PC-9 (cell line): ENCODE measurements at regions not wholly inside any gene's neighbourhood (a gene's known extent, or its start where the extent isn't known, plus 50 kb on each side); places are given as distances from the start of the nearest gene placed in this dataset.

ENCODE experiments used
- BruUV-seq: library from RNA; stranded (reverse); fragments of 400-500 nt; replicated peaks from 2 replicates; lab custom pipeline; 2021; lab: Mats Ljungman, UMichigan
- CTCF ChIA-PET: fragments of 300-600 bp; sonication (Branson Sonifier 250); formaldehyde crosslinking; loops from one replicate; lab custom pipeline; 2022; ENCODE audit warnings: antibody characterized with exemption; lab: Charles Lee
- POLR2A ChIA-PET: fragments of 300-600 bp; sonication (Branson Sonifier 250); formaldehyde crosslinking; loops from one replicate; lab custom pipeline; 2022; ENCODE audit warnings: antibody characterized with exemption; ENCODE audit not compliant: unreplicated experiment; lab: Charles Lee
- DNase-seq, 2 experiments: peaks; one replicate each; pipeline versions ENCODE4 v3.0.0 to v3.0.0-alpha.2; 2015 to 2022; ENCODE audit warnings: mixed read lengths in 1 of 2
- H2AFZ ChIP-seq: fragments of 200-600 bp; sonication (generic); 2 replicates; pipeline ENCODE4 v1.8.1; 2017; ENCODE audit warnings: antibody characterized with exemption
- H3F3A ChIP-seq: fragments of 200-600 bp; sonication (generic); 2 replicates; pipeline ENCODE4 v1.8.1; 2017; ENCODE audit warnings: antibody characterized with exemption, mild to moderate bottlenecking, low read depth; ENCODE audit not compliant: insufficient read depth
- H3K27ac ChIP-seq: fragments of 200-600 bp; sonication (generic); 2 replicates; pipeline ENCODE4 v1.6.1; 2016; ENCODE audit warnings: mixed run types
- H3K27me3 ChIP-seq: fragments of 200-600 bp; sonication (generic); 2 replicates; pipeline ENCODE4 v1.6.1; 2016; ENCODE audit warnings: low read depth, mixed run types; ENCODE audit not compliant: insufficient read depth
- H3K36me3 ChIP-seq: fragments of 200-600 bp; sonication (generic); 2 replicates; pipeline ENCODE4 v1.6.1; 2016; ENCODE audit warnings: low read depth, mixed run types
- H3K4me1 ChIP-seq: fragments of 200-600 bp; sonication (generic); replicated peaks from 2 replicates; pipeline ENCODE4 v1.6.1; 2016; ENCODE audit warnings: mixed run types; ENCODE audit not compliant: insufficient read depth
- H3K4me2 ChIP-seq: fragments of 200-600 bp; sonication (generic); 2 replicates; pipeline ENCODE4 v1.6.1; 2017; ENCODE audit warnings: mixed run types
- H3K4me3 ChIP-seq: fragments of 200-600 bp; sonication (generic); 2 replicates; pipeline ENCODE4 v1.6.1; 2016; ENCODE audit warnings: mixed run types
- H3K79me2 ChIP-seq: fragments of 200-600 bp; sonication (generic); 2 replicates; pipeline ENCODE4 v1.6.1; 2017; ENCODE audit warnings: low read depth, mixed run types
- H3K9me2 ChIP-seq: fragments of 200-600 bp; sonication (generic); 2 replicates; pipeline ENCODE4 v1.8.1; 2017; ENCODE audit warnings: mild to moderate bottlenecking; ENCODE audit not compliant: insufficient read depth
- H3K9me3 ChIP-seq: fragments of 200-600 bp; sonication (generic); 2 replicates; pipeline ENCODE4 v1.8.1; 2016; ENCODE audit warnings: low read depth; ENCODE audit not compliant: insufficient read depth
- H4K20me1 ChIP-seq: fragments of 200-600 bp; sonication (generic); 2 replicates; pipeline ENCODE4 v1.8.1; 2017; ENCODE audit not compliant: insufficient read depth
- CTCF ChIP-seq: fragments of 200-600 bp; sonication (generic); conservative IDR thresholded peaks from 2 replicates; pipeline ENCODE4 v1.6.1; 2017; ENCODE audit warnings: mixed run types, antibody characterized with exemption, mild to moderate bottlenecking, moderate library complexity
- EZH2 ChIP-seq: fragments of 200-600 bp; sonication (generic); IDR thresholded peaks from 2 replicates; pipeline ENCODE4 v1.8.0; 2017; ENCODE audit warnings: antibody characterized with exemption, low read depth
- intact Hi-C: fragments of 100-400 bp; cut with micrococcal nuclease; formaldehyde crosslinking; loops from one replicate; pipeline ENCODE4 v1.10.0; 2022; ENCODE audit not compliant: unreplicated experiment

DNA sequence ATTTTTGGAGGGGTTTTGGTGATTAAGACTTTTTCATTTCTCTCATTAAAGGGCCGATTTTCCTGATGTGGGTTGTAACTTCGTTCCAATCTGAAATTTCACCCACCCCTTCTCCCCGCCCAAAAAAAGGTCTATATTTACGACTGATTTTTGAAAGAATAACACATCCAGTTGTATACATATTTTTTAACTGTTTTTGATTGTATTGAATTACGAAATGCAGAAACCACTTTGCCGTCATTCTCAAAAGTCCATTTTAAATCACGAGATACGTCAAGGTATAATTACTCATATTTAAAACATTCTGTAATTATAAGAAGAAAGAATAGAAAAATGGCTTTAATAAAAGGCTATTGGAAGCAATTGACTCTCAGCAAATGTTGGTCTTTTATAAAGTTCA lies 520.7 kb downstream of the MED13L start:
- ChIA-PET CTCF (no interaction called here), POLR2A (no interaction called here)
- TF ChIP-seq CTCF (no peak), EZH2 (no peak)
- peaks cover 68% of the 10 kb centered on the region for H3K27me3 ChIP-seq
- H2AFZ ChIP-seq = no peak overlapping the region
- intact Hi-C loops = no loop called here
- H4K20me1 ChIP-seq = no peaks in the 10 kb centered on the region
- no peaks in the 10 kb centered on the region for H3K36me3 ChIP-seq
- no peak for DNase-seq
- H3K9me3 ChIP-seq = no peaks in the 10 kb centered on the region
- no peak overlapping the region for H3K4me3 ChIP-seq
- no peak overlapping the region for H3K4me2 ChIP-seq
- no peaks in the 10 kb centered on the region for H3F3A ChIP-seq
- H3K4me1 ChIP-seq = no peaks in the 10 kb centered on the region
- BruUV-seq = no TSS peak
- no peak overlapping the region for H3K27ac ChIP-seq
- no peaks in the 10 kb centered on the region for H3K79me2 ChIP-seq
- no peaks in the 10 kb centered on the region for H3K9me2 ChIP-seq

- BruUV-seq = no TSS peak
- intact Hi-C loops = no loop called here
- no peaks in the 10 kb centered on the region for H3K9me3 ChIP-seq
- H4K20me1 ChIP-seq = no peaks in the 10 kb centered on the region
- no peaks in the 10 kb centered on the region for H3F3A ChIP-seq
- H3K27me3 ChIP-seq = peaks cover 68% of the 10 kb centered on the region
- H3K9me2 ChIP-seq = no peaks in the 10 kb centered on the region
- H3K36me3 ChIP-seq = no peaks in the 10 kb centered on the region
- TF ChIP-seq CTCF (no peak), EZH2 (no peak)
- H3K4me1 ChIP-seq = no peaks in the 10 kb centered on the region
- H3K4me3 ChIP-seq = no peak overlapping the region
- no peaks in the 10 kb centered on the region for H3K79me2 ChIP-seq
- CTCF ChIA-PET = interaction anchor here (0.6 kb wide), 1 partner anchor 21 kb away, joined by 3 read pairs; no protein-coding TSS in a partner anchor
- POLR2A ChIA-PET = no interaction called here
- no peak overlapping the region for H3K4me2 ChIP-seq
- no peak for DNase-seq
- H2AFZ ChIP-seq = no peak overlapping the region
- H3K27ac ChIP-seq = no peak overlapping the region
Measured at GRCh38 chr12:115756271-115756670, 521.2 kb downstream of the MED13L start.

DNA sequence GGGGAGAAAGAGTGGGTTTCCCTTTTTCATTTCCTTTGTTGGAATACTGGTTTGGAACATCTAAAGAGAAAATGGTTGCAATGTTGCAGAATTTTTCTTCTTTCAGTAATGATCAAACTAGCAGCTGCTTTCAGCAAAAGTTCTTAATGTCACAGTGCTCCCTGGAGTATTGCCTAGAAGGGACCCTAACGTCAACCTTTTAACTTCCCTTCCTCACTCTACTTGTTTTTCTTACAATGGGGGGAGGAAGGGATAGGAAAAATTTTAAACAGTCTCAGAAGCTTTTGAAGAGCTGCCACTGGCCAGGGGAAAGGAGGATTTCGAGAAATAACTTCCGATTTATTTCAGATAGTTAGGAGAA lies 521.8 kb downstream of the MED13L start:
- Histone ChIP-seq H3F3A (no peaks in the 10 kb centered on the region), H2AFZ (no peak overlapping the region), H3K36me3 (no peaks in the 10 kb centered on the region), H4K20me1 (no peaks in the 10 kb centered on the region), H3K27ac (no peak overlapping the region), H3K9me2 (no peaks in the 10 kb centered on the region), H3K4me1 (no peaks in the 10 kb centered on the region), H3K4me2 (no peak overlapping the region), H3K27me3 (peaks cover 67% of the 10 kb centered on the region), H3K9me3 (no peaks in the 10 kb centered on the region), H3K4me3 (no peak overlapping the region), H3K79me2 (no peaks in the 10 kb centered on the region)
- BruUV-seq = no TSS peak
- ChIA-PET POLR2A (no interaction called here), CTCF (interaction anchor here (0.6 kb wide), 1 partner anchor 20 kb away, joined by 3 read pairs; no protein-coding TSS in a partner anchor)
- intact Hi-C loops = no loop called here
- TF ChIP-seq EZH2 (no peak), CTCF (no peak)
- DNase-seq = no peak
